Activated gamma-delta T cell treated with Interleukin-2 at 50 U/mL for 16 hours (primary cell): ENCODE measurements at regions not wholly inside any gene's neighbourhood (a gene's known extent, or its start where the extent isn't known, plus 50 kb on each side); places are given as distances from the start of the nearest gene placed in this dataset.

Source experiments
- DNase-seq: peaks from one replicate; pipeline ENCODE4 v3.0.0-alpha.2; 2020

DNA sequence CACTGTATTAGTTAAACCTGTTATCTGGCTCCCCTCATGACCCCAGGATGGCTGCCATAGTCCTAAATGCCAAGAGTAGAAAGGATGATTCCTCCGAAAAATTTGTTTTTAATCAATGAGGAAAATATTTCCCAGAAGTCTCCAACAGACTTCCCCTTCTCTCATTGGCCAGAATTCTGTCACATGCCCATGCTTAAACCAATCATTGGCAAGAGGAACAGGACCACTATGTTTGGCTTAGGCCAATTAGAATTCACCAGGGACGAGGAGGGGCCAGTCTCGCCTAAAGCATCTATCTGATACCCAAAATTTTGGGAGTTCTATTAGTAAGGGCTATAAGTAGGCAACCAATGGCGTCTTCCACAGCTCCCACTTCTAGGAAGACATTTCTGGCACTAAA is 71.2 kb upstream of the IL6 start:
- DNase-seq, result no peak

DNA sequence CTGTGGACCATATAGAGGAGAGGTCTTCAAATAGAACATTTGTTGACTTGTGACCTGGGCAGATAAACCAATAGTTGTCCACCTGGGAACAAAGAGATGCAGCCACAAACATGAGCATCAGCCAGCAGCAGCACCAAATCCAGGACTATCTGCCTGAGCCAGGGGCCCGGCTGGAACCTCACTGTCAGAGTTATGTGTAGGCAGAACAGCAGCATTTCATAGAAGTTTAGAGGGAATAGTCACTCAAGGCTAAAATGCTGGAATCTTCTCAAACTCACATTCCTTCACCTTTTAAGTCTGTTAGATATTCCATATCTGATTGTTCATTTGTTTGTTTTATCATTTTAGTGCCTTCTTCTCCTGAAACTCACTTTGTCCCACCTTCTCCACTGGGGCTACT is 72.2 kb upstream of the IL6 start:
- DNase-seq, result no peak

DNA sequence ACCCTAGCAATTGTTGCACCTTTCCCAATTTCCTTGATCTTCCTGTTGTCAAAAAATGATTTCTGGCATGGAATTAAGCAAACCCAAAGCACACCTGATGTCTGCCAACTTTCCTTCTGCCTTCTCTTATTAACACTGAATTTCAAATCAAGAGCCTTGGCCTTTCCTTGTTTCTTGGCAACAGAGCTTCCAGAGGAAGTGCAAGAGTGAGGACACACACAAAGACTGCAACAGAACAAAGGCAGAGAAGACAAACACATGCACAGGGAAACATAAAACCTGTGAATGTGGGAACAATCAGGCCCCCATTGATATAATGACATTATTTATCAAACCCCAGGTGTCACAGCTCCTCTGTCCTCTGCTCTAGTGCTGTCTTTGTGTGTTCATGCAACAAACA is 73.0 kb upstream of the IL6 start:
- no peak for DNase-seq

DNA sequence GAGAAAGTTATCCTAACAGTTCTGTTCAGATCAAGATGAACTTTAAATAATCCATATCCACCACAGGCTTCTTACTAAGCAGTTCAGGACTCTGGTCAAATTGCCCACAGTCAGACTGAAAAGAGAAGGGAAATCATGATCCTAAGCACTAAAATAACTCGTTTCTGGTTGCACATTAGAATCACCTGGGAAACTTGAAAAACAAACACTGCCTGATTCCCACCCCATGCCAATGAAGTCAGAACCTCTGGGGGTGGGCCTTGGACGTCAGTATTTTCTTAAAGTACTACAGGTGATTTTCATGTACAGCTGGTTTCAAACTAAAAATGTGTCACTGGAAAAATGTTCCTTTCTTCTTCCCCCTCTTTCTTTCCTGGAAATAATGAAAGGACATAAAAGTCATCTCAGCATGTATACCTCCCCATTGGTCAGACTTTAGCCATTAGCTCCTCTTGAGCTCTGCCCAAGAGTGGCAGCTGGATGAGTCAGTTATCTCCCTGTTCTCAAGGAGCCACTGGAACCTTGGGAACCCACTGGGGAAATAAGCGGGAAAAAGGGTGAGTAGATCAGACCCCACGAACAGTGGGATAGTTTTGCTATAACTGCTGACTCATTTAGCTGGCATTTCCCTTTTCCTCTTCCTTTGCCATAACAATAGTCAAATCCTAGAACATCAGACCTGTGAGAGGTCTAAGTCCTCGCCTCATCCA is 75.3 kb upstream of the IL6 start:
- DNase-seq, result no peak

DNA sequence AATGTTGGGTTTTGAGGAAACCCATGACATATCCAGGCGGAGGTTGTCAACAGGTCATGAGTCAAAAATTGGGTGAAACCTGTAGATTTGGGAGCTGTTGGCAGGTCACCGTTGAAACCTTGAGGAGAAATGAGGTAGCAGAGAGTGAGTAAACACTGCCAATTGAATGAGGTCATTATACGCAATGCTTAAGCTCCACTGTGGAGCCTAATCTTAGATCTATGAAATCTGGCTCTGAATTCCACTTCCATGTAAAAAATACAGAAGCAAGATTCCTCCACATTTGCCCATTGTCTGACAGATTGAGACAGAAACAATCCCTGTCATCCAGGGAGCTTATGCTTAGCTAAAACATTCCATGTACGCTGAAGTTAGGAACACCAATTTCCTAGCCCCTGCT is 76.0 kb upstream of the IL6 start:
- DNase-seq, result no peak

DNA sequence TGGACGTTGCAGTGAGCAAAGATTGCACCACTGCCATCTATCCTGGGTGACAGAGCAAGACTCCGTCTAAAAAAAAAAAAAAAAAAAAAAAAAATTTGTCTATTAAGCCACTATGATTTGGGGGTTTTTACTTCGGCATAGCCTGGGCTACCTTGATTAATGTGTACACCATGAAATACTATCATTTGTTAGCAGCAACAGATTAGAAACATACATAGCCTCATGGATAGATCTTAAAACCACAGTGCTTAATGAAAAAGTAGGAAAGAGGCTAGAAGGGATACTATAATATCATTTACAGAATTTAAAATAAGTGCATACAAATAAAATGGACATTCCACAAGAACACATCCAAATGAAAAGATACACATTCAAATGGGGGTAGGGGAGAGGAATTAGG is 77.3 kb upstream of the IL6 start:
- no peak for DNase-seq

DNA sequence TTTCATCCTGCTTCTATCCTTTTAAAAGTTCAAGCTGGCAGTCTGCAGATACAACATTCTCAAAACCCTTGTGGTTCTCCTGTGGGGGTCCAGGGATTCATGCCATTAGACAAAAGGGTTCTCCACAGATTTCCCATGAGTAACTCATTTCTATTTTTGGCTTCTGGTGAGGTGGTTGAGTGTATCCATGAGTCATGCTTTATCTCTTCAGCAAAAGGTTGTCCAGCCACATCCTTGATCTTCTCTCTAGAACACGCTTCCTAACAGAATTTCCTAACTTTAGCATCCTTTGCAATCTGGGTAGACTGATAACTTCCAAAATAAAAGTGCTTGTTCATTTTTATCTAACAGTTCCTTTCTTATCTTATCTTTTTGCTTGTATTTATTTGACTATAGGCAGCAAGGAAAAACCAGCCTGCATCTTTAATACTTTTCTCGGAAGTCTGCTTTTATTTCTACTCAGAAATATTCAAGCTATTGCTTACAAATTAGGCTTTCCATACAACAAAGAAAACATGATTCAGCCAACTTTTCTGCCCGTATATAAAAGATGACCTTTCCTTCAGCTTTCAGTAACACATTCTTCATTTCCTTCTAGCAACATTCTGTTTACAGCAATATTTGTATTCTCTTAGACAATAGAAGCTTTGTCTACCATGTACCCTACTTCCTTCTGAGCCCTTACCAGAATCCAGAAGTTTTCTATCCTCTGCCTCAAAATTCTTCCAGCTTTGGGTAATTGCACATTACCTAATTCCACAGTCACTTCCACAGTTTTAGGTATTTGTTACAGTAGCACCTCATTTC is 79.3 kb upstream of the IL6 start:
- DNase-seq, result no peak

DNA sequence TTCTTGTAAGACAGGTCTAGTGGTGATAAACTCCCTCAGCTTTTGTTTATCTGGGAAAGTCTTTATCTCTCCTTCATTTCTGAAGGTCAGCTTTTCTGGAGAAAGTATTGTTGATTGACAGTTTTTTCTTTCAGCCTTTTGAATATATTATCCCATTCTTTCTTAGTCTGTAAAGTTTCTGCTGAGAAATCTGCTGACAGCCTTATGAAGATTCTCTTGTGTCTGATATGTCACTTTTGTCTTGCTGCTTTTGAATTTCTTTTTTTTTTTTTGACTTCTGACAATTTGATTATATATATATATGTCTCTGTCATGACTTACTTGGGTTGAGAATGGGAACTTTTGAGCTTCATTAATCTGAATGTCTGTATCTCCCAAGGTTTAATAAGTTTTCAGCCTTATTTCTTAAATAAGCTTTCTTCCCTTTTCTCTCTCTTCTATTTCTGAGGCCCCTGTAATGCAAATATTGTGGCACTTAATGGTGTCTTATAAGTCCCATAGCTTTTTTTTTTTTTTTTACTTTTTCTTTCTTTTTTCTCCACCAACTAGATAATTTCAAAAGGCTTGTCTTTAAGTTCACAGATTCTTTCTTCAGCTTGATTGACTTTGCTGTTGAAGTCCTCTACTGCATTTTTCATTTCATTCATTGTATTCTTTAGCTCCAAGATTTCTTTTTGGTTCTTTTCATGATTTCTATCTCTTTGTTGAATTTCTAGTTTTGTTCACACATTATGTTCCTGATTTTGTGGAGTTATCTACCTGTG is 81.4 kb upstream of the IL6 start:
- DNase-seq, result no peak

DNA sequence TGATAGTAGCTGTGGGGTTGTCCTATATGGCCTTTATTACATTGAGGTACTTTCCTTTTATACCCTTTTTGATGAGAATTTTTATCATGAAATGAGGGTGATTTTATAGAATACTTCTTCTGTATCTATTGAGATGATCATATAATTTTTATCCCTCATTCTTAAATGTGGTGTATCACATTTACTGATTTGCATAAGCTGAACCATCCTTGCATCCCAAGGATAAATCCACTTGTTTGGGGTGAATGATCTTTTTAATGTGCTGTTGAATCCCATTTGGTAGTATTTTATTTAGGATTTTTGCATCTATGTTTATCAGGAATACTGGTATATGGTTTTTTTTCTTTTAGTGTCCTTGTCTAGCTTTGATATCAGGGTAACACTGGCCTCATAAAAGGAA is 84.5 kb upstream of the IL6 start:
- DNase-seq, result no peak

DNA sequence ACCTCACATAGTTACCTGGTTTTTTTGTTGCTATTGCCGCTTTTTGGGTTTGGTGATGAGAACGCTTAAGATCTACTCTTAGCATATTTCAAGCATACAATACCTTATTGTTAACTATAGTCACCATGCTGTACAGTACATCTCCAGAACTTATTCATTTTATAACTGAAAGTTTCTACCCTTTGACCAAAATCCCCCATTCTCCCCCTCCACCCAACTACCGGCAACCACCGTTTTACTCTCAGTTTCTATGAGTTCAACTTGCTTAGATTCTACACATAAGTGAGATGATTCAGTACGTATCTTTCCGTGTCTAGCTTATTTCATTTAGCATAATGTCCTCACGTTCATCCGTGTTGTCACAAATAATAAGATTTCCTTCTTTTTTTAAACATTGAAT is 86.7 kb upstream of the IL6 start:
- DNase-seq, result no peak

DNA sequence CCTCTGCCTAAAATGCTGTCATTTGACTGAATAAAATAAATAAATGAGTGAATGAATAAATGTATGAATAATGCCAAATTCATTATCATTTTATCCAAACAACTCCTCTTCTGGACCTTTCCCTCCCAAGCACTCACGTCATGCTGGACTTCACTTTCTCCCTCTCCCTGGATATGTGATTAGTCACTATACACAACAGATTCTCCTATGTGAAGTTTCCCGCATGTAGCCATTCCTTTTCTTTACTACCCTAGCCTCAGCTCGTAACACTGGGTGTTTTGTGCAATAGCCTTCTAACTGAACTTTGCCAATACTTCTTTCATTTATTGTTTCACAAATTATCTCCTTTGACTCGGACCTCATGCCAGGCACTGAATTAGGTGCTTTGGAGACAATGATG is 87.6 kb upstream of the IL6 start:
- DNase-seq, result no peak

DNA sequence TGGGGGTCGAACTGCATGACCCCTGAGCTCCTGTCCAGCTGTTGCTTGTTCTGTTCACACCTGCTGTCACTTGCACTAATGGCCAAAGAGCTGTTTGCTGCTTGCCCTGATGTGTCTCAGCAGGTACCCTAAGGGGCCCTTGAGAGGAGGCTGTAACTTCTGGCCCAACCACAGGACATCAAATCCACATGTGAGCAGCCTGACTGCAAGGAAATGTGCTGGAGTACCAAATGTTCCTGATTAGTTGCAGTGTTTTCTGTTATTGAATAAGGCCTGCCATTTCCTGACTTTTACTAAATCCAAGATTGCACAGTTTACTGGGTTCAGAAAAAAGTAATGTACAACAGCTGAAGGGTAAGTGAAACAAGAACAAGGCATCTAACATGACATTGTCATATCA is 91.7 kb upstream of the IL6 start:
- DNase-seq, result no peak

DNA sequence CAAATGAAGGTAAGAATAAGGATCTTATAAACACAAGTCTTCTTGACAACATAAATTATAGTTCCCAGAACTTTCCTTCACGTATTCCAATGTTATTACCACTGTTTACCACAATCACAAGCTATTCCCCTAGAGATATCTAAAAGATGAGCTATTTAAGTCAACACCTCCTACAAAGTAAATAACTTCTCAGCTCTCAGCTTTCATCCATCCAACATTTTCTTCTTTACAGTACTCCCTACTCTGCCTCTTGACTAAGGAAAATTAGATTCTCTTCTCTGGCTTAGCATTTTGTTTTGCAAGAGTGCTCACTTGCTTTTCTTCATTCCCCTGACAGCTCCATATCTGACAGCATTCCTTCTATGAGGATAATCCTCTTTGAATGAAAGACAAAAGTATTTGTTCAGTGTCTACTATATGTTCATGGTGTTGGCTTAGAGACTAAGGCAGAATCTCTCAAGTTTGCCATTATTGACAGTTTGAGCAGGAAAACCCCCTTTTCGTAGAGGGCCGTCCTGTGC is 93.0 kb upstream of the IL6 start:
- DNase-seq, result no peak

DNA sequence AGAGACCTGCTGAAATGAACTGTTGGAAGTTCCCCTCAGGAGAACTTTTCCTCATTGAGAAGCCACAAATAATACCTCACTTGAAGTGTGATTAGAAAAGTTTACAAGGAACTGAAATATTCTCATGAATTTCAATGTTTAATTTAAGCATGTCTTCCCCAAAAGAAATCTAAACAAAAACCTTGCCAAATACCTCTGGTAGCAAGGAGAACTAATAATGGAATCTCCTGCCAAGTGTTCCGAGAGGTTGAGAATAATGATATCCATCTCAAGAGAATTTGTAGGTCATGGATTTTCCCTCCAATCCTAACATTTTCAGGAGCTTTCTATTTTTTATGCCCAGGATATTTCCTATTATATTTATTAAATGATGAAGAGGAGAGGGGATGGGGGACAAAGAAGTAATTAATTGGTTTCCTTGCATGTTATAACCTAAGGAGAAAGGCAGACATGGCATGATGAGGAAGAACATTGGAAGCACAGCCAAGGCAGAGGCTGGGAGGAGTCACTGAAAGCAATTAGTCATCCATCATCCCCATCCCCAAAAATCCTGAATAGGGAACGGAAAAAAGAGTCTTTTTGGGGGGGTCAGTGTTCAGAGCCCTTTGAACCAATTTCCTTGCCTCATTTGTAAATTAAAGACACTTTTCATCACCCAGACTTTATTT is 93.6 kb upstream of the IL6 start:
- no peak for DNase-seq

DNA sequence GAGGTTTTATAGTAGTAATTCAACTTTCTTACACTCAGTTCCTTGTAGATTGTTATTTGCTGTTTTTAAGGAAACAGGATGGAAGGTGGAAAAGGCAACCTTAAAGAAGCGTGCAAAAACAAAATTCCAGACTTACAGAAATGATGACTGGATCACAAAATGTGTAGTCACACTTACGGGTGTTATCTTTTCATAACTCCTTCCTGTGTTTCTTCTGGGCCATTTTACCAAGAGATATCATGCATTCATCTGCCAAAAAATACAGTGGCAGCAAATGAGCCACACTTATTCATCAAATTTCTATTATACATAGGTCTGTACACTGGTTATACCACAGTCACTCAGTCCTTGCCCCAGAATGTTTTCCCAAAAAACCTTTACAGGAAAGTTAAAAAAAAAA is 94.3 kb upstream of the IL6 start:
- no peak for DNase-seq

DNA sequence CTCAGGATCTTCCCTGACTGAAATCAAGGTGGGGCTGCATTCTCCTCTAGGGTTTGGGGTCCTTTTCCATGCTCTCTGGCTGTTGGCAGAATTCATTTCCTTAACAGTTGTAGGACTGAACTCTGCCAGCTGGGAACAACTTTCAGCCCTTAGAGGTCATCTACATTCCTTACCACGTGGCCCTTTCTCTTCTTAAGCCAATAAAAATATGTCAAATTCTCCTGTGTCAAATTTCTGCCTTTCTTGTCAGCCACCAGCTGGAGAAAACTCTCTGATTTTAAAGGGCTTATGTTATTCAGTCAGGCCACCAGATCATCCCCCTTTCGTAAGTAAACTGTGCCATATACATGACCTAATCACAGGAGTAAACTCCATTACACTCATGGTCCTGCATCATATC is 95.3 kb upstream of the IL6 start:
- no peak for DNase-seq

DNA sequence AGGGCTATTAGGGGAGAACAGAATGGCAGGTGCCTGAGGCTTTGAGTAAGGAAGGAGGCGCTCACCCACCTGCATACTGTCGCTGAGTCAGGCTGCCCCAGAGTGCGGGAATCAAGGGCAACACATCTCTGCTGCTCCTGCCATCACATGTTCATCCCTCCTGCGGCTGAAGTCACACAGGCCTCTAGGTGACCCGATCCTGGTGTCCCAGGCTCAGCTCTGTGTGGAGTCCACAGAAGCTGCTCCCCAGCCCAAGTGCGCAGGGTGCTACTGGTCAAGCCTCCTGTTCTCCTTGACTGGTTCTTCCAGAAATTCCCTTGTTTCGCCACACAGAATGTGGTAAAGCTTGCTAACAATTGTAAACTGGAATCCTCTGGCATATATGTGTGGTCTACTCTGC is 96.9 kb upstream of the IL6 start:
- no peak for DNase-seq

DNA sequence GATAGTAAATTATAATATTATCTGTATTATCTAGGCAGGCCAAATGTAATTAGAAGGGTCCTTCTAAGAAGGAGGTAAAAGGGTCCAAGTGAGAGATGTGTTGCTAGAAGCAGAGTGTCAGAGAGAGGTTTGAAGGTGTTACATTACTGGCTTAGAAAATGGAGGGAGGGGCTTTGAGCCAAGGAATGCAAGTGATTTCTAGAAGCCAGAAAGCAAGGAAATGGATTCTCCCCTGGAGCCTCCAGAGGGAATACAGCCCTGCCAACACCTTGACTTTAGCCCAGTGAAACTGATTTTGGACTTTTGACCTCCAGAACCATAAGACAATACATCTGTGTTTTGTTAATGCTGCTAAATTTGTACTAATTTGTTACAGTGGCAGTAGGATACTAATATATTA is 97.9 kb upstream of the IL6 start:
- DNase-seq, result no peak

DNA sequence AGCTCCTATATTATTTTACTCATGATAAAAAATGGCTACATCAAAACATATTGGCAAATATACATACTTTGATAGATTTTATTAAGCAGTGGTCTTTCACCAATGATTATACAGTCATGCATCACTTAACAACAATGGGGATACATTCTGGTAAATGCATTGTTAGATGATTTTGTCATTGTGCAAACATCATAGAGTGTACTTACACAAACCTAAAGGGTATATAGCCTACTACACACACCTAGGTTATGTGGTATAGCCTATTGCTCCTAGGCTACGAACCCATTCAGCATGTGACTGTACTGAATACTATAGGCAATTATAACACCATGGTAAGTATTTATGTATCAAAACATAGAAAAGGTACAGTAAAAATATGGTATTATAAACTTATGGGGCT is 98.9 kb upstream of the IL6 start:
- no peak for DNase-seq

DNA sequence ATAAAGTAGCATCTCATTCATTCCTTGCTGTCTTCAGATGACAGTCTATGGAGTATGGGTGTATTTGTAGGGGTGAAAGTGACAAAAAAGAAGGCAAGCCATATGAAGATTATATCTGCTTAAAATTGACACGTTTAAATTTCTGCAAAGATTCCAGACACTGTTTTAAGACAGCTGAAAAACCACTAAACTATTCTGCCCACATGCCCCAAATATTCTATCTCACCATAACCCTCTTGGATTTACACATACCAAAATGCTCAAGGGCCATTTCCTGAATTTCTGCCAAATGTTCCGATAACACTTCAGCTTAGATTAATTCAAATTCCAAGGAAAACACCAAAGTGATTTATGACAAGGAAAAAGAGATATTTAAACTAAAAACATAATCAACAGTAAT is 99.9 kb upstream of the IL6 start:
- no peak for DNase-seq

DNA sequence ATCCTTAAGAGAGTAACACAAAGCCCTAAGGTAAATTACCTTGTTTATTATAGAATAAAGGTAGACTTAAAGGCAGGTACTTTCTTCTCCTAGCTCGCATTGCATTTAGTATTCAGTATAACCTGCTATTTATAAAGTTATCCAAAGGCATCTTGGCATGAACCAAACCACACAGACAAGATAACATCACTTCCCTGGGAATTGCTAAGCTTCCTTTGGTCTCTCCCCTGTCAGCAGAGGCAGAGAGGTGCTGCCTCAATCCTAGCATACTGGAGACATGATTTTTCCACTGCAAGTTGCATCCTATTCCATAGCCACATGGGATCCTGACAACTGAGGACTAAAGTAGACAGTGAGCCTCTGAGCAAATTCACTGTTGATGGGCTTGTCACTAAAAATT is 101.7 kb upstream of the IL6 start:
- DNase-seq, result no peak

DNA sequence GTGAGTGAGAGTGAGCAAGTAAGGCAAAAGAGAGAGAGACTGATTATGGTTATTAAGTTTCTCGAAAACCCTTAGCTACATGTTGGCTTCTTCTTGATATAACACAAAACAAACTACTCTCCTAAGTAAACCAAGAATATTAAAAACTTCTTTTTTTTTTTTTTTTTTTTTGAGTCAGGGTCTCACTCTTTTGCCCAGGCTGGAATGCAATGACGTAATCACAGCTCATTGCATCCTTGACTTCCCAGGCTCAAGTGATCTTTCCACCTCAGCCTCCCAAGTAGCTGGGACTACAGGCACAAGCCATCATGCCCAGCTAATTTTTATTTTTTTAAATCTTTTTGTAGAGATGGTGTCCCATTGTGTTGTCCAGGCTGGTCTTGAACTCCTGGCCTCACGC is 102.2 kb upstream of the IL6 start:
- no peak for DNase-seq

DNA sequence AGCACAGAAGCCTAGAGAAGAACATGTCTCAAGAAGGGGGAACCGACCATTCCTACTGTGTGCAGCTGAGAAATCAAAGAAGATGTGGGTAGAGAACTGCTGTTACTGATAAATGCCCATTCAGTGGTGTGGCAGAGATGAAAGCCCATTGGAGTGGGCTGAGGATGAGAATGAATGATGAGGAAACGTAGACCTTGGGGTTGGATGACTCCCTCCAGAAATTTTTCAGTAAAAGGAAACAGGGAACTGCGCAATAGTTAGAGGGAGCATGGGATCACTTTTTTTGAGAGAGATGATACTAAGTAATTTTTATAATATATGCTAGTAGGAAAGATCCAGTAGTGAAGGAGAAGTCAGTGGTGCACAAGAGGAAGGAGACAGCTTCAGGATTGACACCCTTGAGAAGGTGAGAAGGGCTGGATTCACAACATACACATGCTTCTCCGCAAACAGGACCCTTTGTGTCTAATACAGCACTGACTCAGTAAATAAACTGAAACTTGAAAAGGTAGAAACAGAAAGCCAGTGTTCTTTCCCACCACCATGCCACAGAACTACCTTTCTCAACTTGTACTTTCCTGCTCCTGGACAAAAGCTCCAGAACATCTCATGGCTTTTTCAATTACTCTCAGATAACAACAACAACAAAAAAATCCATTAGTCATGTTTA is 104.7 kb upstream of the IL6 start:
- DNase-seq, result no peak
